PC-9 (cell line): ENCODE measurements at regions not wholly inside any gene's neighbourhood (a gene's known extent, or its start where the extent isn't known, plus 50 kb on each side); places are given as distances from the start of the nearest gene placed in this dataset.

Experiments used
- EZH2 ChIP-seq: fragments of 200-600 bp; sonication (generic); IDR thresholded peaks from 2 replicates; pipeline ENCODE4 v1.8.0; 2017; ENCODE audit warnings: antibody characterized with exemption, low read depth
- TF ChIP-seq, protein P1 (sequence below): fragments of 200-600 bp; sonication (generic); conservative IDR thresholded peaks from 2 replicates; pipeline ENCODE4 v1.6.1; 2017; ENCODE audit warnings: mixed run types, antibody characterized with exemption, mild to moderate bottlenecking, moderate library complexity

DNA sequence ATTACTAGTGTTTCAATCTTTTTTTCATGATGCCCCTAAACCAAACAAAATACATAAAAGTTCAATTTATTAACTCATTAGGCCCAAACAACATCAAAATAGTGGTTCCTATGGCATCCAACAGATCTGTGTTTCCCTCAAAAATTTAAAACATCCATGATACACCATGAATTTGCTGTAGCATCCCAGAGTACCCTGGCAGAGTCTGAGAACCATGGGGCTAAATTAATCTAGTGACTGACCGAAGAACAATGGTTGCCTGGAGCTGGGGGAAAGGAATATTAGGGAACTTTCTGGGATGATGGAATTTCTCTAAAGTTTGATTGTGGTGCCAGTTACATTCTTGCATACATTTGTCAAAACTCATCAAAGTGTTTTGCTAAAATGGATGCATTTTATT lies 79.5 kb upstream of the TRIO start:
- TF ChIP-seq, protein P1, sequence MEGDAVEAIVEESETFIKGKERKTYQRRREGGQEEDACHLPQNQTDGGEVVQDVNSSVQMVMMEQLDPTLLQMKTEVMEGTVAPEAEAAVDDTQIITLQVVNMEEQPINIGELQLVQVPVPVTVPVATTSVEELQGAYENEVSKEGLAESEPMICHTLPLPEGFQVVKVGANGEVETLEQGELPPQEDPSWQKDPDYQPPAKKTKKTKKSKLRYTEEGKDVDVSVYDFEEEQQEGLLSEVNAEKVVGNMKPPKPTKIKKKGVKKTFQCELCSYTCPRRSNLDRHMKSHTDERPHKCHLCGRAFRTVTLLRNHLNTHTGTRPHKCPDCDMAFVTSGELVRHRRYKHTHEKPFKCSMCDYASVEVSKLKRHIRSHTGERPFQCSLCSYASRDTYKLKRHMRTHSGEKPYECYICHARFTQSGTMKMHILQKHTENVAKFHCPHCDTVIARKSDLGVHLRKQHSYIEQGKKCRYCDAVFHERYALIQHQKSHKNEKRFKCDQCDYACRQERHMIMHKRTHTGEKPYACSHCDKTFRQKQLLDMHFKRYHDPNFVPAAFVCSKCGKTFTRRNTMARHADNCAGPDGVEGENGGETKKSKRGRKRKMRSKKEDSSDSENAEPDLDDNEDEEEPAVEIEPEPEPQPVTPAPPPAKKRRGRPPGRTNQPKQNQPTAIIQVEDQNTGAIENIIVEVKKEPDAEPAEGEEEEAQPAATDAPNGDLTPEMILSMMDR = no peak
- TF ChIP-seq EZH2 = no peak
